ENCODE measurements at regions not wholly inside any gene's neighbourhood (a gene's known extent, or its start where the extent isn't known, plus 50 kb on each side); places are given as distances from the start of the nearest gene placed in this dataset.
A peak's percentile ranks its signal among the peaks of the same experiment; 100 is the strongest.

DNA sequence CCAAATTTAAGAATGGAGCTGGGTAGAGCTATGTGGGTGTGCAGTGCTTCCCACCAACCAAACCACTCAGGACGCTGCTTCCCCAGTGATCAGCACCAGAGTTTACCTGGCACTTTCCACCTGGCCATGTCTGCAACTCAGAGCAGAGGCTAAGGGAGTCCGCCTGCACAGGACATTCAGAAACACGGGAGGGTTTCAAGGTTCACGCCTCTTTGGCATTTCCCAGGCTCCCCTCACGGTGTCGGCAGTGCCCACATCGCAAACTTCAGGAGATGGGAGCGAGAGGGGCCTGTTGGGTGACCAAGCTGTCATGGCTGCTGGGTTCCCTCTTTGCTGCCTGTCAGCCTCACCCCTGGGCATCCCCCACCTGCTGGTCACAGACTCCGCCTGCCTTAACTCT lies 161.5 kb downstream of the NXNL2 start:
- Histone ChIP-seq H3K27ac (ENCODE audit: insufficient read length, low read depth, low read length) (no peak overlapping the region), H4K20me1 (ENCODE audit: control insufficient read depth, insufficient read depth, insufficient read length) (no peaks in the 10 kb centered on the region), H3K9me3 (ENCODE audit: control insufficient read depth, low read depth, low read length) (no peaks in the 10 kb centered on the region), H2BK5ac (ENCODE audit: insufficient read length, low read length) (no peak overlapping the region), H3K23me2 (ENCODE audit: insufficient read length, low read depth, low read length, poor library complexity, severe bottlenecking) (no peaks in the 10 kb centered on the region), H3K14ac (ENCODE audit: insufficient read depth, low read length) (0 out of 2 replicates have a peak overlapping the region, but pooled peaks have one; percentile 2), H4K5ac (ENCODE audit: insufficient read length, low read depth, low read length) (no peak overlapping the region), H2BK15ac (ENCODE audit: low read depth, low read length) (no peak overlapping the region), H3K9ac (ENCODE audit: extremely low read depth, insufficient read length, low read length) (no peak overlapping the region), H2AK5ac (ENCODE audit: insufficient read length, low read length) (no peak overlapping the region), H2BK12ac (ENCODE audit: insufficient read length, low read depth, low read length) (no peak overlapping the region), H2AFZ (ENCODE audit: low read length) (no peak overlapping the region), H3K4me1 (ENCODE audit: insufficient read depth, low read length) (no peaks in the 10 kb centered on the region), H4K8ac (replicated peaks; ENCODE audit: insufficient read length, low read depth, low read length) (no peak overlapping the region), H3K79me1 (ENCODE audit: insufficient read depth, low read depth, low read length, poor library complexity, severe bottlenecking) (no peaks in the 10 kb centered on the region), H3K18ac (ENCODE audit: insufficient read length, low read depth, low read length) (no peak overlapping the region), H3K23ac (ENCODE audit: insufficient read length, low read depth, low read length) (no peak overlapping the region), H2BK120ac (ENCODE audit: low read depth, low read length, poor library complexity, severe bottlenecking) (no peak overlapping the region), H2BK20ac (ENCODE audit: low read depth, low read length, poor library complexity, severe bottlenecking) (no peak overlapping the region), H4K91ac (ENCODE audit: insufficient read length, low read depth, low read length) (no peak overlapping the region), H3T11ph (ENCODE audit: low read length) (no peak overlapping the region), H3K4ac (ENCODE audit: low read depth, low read length) (no peak overlapping the region), H3K4me2 (ENCODE audit: insufficient read depth, insufficient read length, low read length) (no peak overlapping the region), H3K56ac (ENCODE audit: insufficient read length, low read depth, low read length) (no peak overlapping the region), H3K79me2 (ENCODE audit: insufficient read depth, low read length) (no peaks in the 10 kb centered on the region), H3K27me3 (ENCODE audit: insufficient read depth, low read length) (no peaks in the 10 kb centered on the region)
- Mint-ChIP-seq H3K27me3 (ENCODE audit: low read depth) (peaks cover 17% of the 10 kb centered on the region), H3K27ac (no peak overlapping the region), H3K4me1 (peaks cover 0 to under 1% of the 10 kb centered on the region in 2 experiments; a peak in 1 of 4 replicates), H3K36me3 (ENCODE audit: insufficient read depth in 1 of 3, low read depth in 3 of 3) (no peaks in the 10 kb centered on the region; a peak in 2 of 7 replicates), H3K9me3 (peaks cover 14 to 24% of the 10 kb centered on the region in 2 experiments; a peak in 4 of 5 replicates), H3K4me3 (no peak overlapping the region)
- TF ChIP-seq, protein P1, sequence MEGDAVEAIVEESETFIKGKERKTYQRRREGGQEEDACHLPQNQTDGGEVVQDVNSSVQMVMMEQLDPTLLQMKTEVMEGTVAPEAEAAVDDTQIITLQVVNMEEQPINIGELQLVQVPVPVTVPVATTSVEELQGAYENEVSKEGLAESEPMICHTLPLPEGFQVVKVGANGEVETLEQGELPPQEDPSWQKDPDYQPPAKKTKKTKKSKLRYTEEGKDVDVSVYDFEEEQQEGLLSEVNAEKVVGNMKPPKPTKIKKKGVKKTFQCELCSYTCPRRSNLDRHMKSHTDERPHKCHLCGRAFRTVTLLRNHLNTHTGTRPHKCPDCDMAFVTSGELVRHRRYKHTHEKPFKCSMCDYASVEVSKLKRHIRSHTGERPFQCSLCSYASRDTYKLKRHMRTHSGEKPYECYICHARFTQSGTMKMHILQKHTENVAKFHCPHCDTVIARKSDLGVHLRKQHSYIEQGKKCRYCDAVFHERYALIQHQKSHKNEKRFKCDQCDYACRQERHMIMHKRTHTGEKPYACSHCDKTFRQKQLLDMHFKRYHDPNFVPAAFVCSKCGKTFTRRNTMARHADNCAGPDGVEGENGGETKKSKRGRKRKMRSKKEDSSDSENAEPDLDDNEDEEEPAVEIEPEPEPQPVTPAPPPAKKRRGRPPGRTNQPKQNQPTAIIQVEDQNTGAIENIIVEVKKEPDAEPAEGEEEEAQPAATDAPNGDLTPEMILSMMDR (conservative IDR thresholded peaks at IDR 0.05), result no peak
- no peak for DNase-seq
- WGBS (ENCODE audit: extremely low coverage, insufficient read length, low lambda C conversion rate), result no CpG with 5 or more reads among the region's 9 CpGs

Data from H9 (cell line).